Ectodermal cell (in vitro differentiated cells): ENCODE measurements at regions not wholly inside any gene's neighbourhood (a gene's known extent, or its start where the extent isn't known, plus 50 kb on each side); places are given as distances from the start of the nearest gene placed in this dataset.

Source experiments
- H3K27ac ChIP-seq: 2 replicates; pipeline ENCODE4 v1.7.0; 2013; ENCODE audit warnings: mild to moderate bottlenecking, low read depth, low read length; ENCODE audit not compliant: insufficient read depth, poor library complexity, severe bottlenecking
- H3K27me3 ChIP-seq: 2 replicates; pipeline ENCODE4 v1.7.0; 2013; ENCODE audit warnings: mild to moderate bottlenecking, low read length; ENCODE audit not compliant: insufficient read depth, control insufficient read depth, poor library complexity, severe bottlenecking
- H3K36me3 ChIP-seq: one replicate; pipeline ENCODE4 v1.7.0; 2013; ENCODE audit warnings: low read length; ENCODE audit not compliant: control insufficient read depth, insufficient read depth
- H3K4me1 ChIP-seq: one replicate; pipeline ENCODE4 v1.7.0; 2013; ENCODE audit warnings: low read length; ENCODE audit not compliant: control insufficient read depth, insufficient read depth
- H3K4me3 ChIP-seq: 2 replicates; pipeline ENCODE4 v1.7.0; 2013; ENCODE audit warnings: low read depth, low read length, control low read depth; ENCODE audit not compliant: insufficient read depth
- H3K9me3 ChIP-seq: 2 replicates; pipeline ENCODE4 v1.7.0; 2013; ENCODE audit warnings: mild to moderate bottlenecking, low read length, moderate library complexity; ENCODE audit not compliant: control insufficient read depth
- WGBS, 2 experiments: methylation state at CpG; one replicate each; pipeline ENCODE4 v1.1.7; 2013; ENCODE audit warnings: missing lambda C conversion rate in 2 of 2; 5-methylcytosine and 5-hydroxymethylcytosine counted together

DNA sequence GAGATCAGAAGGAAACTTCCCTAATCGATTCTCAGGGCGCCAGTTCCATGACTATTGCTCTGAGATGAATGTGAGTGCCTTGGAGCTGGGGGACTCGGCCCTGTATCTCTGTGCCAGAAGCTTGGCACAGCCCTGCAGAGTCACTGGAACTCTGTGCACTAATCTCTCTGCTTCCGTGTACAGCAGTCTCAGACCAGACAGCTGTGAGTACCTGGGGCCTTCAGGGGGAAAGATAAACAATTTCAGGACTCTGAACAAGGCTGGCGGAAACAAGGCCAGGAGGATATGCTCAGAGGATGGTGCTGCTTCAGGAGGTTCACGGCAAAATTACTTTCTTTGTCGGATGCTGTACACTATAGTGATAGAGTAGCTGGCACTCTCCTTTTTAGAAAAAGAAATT lies 131.7 kb upstream of the PRSS58 start:
- H3K4me3 ChIP-seq = no peak overlapping the region
- H3K4me1 ChIP-seq = no peaks in the 10 kb centered on the region
- no peaks in the 10 kb centered on the region for H3K9me3 ChIP-seq
- no peaks in the 10 kb centered on the region for H3K27me3 ChIP-seq
- WGBS, 2 experiments = 90 to 91% methylated on average over 7 of the region's 7 CpGs
- no peaks in the 10 kb centered on the region for H3K36me3 ChIP-seq
- H3K27ac ChIP-seq = no peak overlapping the region

GRCh38 chr7:142385491-142386340 lies 127.9 kb upstream of the PRSS58 start:
- H3K27me3 ChIP-seq = no peaks in the 10 kb centered on the region
- no peaks in the 10 kb centered on the region for H3K9me3 ChIP-seq
- no peaks in the 10 kb centered on the region for H3K36me3 ChIP-seq
- no peak overlapping the region for H3K27ac ChIP-seq
- 65 to 68% methylated on average over 8 of the region's 8 CpGs for WGBS, 2 experiments
- peaks cover 5% of the 10 kb centered on the region for H3K4me1 ChIP-seq
- no peak overlapping the region for H3K4me3 ChIP-seq

DNA sequence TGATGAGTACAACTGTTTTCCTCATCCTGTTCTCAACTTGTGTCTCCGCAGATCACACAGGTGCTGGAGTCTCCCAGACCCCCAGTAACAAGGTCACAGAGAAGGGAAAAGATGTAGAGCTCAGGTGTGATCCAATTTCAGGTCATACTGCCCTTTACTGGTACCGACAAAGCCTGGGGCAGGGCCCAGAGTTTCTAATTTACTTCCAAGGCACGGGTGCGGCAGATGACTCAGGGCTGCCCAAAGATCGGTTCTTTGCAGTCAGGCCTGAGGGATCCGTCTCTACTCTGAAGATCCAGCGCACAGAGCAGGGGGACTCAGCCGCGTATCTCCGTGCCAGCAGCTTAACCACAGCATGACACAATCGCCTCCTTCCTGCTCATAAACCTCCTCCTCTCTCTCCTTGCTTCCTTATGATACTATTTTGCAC lies 126.7 kb upstream of the PRSS58 start:
- Histone ChIP-seq H3K4me1 (peaks cover 8% of the 10 kb centered on the region), H3K27me3 (no peaks in the 10 kb centered on the region), H3K27ac (no peak overlapping the region), H3K9me3 (no peaks in the 10 kb centered on the region), H3K36me3 (no peaks in the 10 kb centered on the region), H3K4me3 (no peak overlapping the region)
- 75 to 76% methylated on average over 11 of the region's 11 CpGs for WGBS, 2 experiments

DNA sequence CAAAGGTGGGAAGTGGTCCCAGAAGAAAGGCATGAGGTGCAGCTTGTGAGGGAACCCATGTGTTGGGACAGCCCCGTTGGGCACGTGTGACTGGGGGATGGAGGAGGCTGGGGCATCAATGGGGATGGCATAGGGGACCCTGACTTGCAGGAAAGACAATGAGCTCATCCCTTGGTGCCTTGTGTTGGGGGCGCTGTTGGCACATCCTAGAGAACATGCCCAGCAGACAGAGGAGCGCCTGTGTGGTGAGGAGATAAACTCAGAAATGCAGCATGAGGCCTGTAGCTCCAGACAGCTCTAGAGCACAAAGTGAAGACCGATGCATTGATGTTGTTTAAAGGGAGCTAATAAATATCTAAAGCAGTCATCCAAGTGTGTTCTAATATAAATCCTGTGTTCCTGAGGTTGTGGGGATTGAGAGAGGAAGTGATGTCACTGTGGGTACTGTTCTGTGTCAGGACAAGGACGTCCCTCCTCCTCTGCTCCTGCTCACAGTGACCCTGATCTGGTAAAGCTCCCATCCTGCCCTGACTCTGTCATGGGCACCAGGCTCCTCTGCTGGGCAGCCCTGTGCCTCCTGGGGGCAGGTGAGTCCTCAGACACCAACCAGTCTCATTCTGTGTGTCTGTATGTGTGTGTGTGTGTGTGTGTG lies 126.1 kb upstream of the PRSS58 start:
- Histone ChIP-seq H3K27me3 (no peaks in the 10 kb centered on the region), H3K36me3 (no peaks in the 10 kb centered on the region), H3K4me3 (no peak overlapping the region), H3K9me3 (no peaks in the 10 kb centered on the region), H3K4me1 (peaks cover 8% of the 10 kb centered on the region), H3K27ac (no peak overlapping the region)
- 81 to 90% methylated on average over 6 of the region's 6 CpGs for WGBS, 2 experiments

GRCh38 chr7:142381727-142382390 lies 124.0 kb upstream of the PRSS58 start:
- no peak overlapping the region for H3K27ac ChIP-seq
- no peaks in the 10 kb centered on the region for H3K36me3 ChIP-seq
- 94% methylated on average over 2 of the region's 2 CpGs for WGBS, 2 experiments
- H3K27me3 ChIP-seq = no peaks in the 10 kb centered on the region
- H3K4me1 ChIP-seq = peaks cover 8% of the 10 kb centered on the region
- H3K9me3 ChIP-seq = no peaks in the 10 kb centered on the region
- no peak overlapping the region for H3K4me3 ChIP-seq

GRCh38 chr7:142380069-142380468 lies 122.2 kb upstream of the PRSS58 start:
- no peak overlapping the region for H3K27ac ChIP-seq
- no peaks in the 10 kb centered on the region for H3K36me3 ChIP-seq
- H3K27me3 ChIP-seq = no peaks in the 10 kb centered on the region
- H3K4me1 ChIP-seq = peaks cover 8% of the 10 kb centered on the region
- H3K9me3 ChIP-seq = no peaks in the 10 kb centered on the region
- no peak overlapping the region for H3K4me3 ChIP-seq
- WGBS, 2 experiments = 50 to 52% methylated on average over 3 of the region's 3 CpGs

- no peak overlapping the region for H3K27ac ChIP-seq
Measured at GRCh38 chr7:142379201-142379885, 121.5 kb upstream of the PRSS58 start.

GRCh38 chr7:142377567-142377966 lies 119.7 kb upstream of the PRSS58 start:
- no peak overlapping the region for H3K27ac ChIP-seq
- H3K4me1 ChIP-seq = peaks cover 8% of the 10 kb centered on the region
- no peak overlapping the region for H3K4me3 ChIP-seq
- H3K9me3 ChIP-seq = no peaks in the 10 kb centered on the region
- 100% methylated on average over 1 to 2 of the region's 2 CpGs for WGBS, 2 experiments
- H3K36me3 ChIP-seq = no peaks in the 10 kb centered on the region
- H3K27me3 ChIP-seq = no peaks in the 10 kb centered on the region

More at GRCh38 chr7:142379201-142379885, 121.5 kb upstream of the PRSS58 start:
- no peaks in the 10 kb centered on the region for H3K9me3 ChIP-seq
- peaks cover 8% of the 10 kb centered on the region for H3K4me1 ChIP-seq
- no peaks in the 10 kb centered on the region for H3K36me3 ChIP-seq
- 78 to 81% methylated on average over 6 of the region's 6 CpGs for WGBS, 2 experiments
- H3K27me3 ChIP-seq = no peaks in the 10 kb centered on the region
- no peak overlapping the region for H3K4me3 ChIP-seq

- Histone ChIP-seq H3K4me3 (no peak overlapping the region), H3K27ac (no peak overlapping the region), H3K9me3 (no peaks in the 10 kb centered on the region), H3K36me3 (no peaks in the 10 kb centered on the region), H3K4me1 (peaks cover 3% of the 10 kb centered on the region), H3K27me3 (no peaks in the 10 kb centered on the region)
- WGBS, 2 experiments = 73 to 78% methylated on average over 5 to 6 of the region's 6 CpGs
Measured at GRCh38 chr7:142376356-142376997, 118.6 kb upstream of the PRSS58 start.
